ENCODE measurements at regions not wholly inside any gene's neighbourhood (a gene's known extent, or its start where the extent isn't known, plus 50 kb on each side); places are given as distances from the start of the nearest gene placed in this dataset. TPM values are rescaled to one million over a fixed set of nuclear protein-coding genes. Genes with fewer than 3 reads are reported as not detected.
"Not testable (repeated sequence)": the region's sequence is repeated elsewhere in the genome, so short reads cannot be mapped to it uniquely, and the experiment has no call there.

DNA sequence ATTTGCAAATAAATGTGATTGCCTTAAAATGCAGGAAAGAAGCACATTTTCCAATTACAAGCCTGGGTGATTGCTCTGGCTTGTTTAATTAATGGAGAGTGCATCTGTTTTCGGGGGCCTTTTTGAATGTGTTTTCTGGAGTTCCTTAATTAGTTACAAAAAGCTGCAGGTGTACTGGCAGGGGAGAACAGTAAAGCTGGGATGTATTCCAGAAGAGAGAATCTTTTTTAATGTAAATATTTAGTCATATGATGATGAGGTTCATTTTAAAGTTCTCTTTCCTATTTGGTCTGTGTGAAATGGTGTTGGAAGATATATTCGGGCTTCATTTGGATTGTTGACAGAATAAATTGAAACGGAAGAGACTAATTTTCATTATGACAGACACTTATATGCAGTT, 70.9 kb upstream of the N4BP1 start:
- no peak for DNase-seq
- Histone ChIP-seq H3K27me3 (no peaks in the 10 kb centered on the region), H3K4me1 (no peaks in the 10 kb centered on the region), H3K36me3 (no peaks in the 10 kb centered on the region), H3K27ac (no peak overlapping the region), H3K4me3 (no peak overlapping the region), H3K9me3 (no peaks in the 10 kb centered on the region)
- no peak for TF ChIP-seq CTCF (IDR thresholded peaks at IDR 0.05)
- TF ChIP-seq POLR2A (IDR thresholded peaks at IDR 0.05): no peak
- intact Hi-C loops (cut with DNase I; ENCODE audit: low total_unique reads): no loop called here

- TF ChIP-seq CTCF (IDR thresholded peaks at IDR 0.05) (no peak), POLR2A (IDR thresholded peaks at IDR 0.05) (no peak)
- no peaks in the 10 kb centered on the region for H3K9me3 ChIP-seq
- DNase-seq: no peak
- H3K27me3 ChIP-seq: no peaks in the 10 kb centered on the region
- H3K27ac ChIP-seq: no peak overlapping the region
- intact Hi-C loops (cut with DNase I; ENCODE audit: low total_unique reads): no loop called here
- H3K36me3 ChIP-seq: no peaks in the 10 kb centered on the region
- H3K4me1 ChIP-seq: no peaks in the 10 kb centered on the region
- no peak overlapping the region for H3K4me3 ChIP-seq
These were observed 66.9 kb upstream of the N4BP1 start for GRCh38 chr16:48676836-48677235.

DNA sequence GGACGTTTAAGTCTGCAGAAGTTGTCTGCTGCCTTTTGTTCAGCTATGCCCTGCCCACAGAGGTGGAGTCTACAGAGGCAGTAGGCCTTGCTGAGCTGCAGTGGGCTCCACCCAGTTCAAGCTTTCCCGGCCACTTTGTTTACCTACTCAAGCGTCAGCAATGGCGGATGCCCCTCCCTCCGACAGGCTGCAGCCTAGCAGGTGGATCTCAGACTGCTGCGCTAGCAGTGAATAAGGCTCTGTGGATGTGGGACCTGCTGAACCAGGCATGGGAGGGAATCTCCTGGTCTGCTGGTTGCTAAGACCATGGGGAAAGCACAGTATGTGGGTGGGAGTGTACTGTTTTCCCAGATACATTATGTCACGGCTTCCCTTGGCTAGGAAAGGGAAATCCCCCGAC, 58.2 kb upstream of the N4BP1 start:
- H3K36me3 ChIP-seq; H3K9me3 ChIP-seq; DNase-seq; H3K27me3 ChIP-seq; H3K4me3 ChIP-seq; intact Hi-C loops (cut with DNase I; ENCODE audit: low total_unique reads); H3K4me1 ChIP-seq; H3K27ac ChIP-seq: not testable (repeated sequence)

DNA sequence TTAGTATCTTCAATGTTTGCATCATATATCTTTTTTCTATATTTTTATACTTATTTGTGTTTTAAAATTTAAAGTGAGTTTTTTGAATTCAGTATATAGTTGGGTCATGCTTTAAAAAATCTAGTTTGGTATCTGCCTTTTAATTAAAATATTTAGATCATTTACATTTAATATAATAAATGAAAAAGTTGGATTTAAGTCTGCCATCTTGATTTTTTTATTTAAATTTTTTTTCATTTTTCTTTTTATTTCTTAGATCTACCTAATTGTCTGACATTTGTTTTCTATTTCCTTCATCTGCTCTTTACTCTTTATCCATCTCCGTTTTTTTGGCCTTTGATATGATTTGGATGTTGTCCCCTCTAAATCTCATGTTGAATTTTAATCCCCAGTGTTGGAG, 50.0 kb upstream of the N4BP1 start:
- Histone ChIP-seq H3K27ac (no peak overlapping the region), H3K27me3 (no peaks in the 10 kb centered on the region), H3K36me3 (no peaks in the 10 kb centered on the region), H3K9me3 (peaks cover 0 to 12% of the 10 kb centered on the region in 2 donors), H3K4me3 (no peak overlapping the region), H3K4me1 (no peaks in the 10 kb centered on the region)
- no peak for DNase-seq
- TF ChIP-seq POLR2A (IDR thresholded peaks at IDR 0.05) (no peak), CTCF (IDR thresholded peaks at IDR 0.05) (no peak)
- intact Hi-C loops (cut with DNase I; ENCODE audit: low total_unique reads): no loop called here

Small RNAs in the stretch of these regions (small RNA-seq; reads per million reads assigned to genes)
- gene AC023827.1 (not detected), gene MTND4LP25 (not detected), gene RNU6-257P (not detected)

Data from uterus (tissue), 3 donors.